ENCODE measurements at regions not wholly inside any gene's neighbourhood (a gene's known extent, or its start where the extent isn't known, plus 50 kb on each side); places are given as distances from the start of the nearest gene placed in this dataset.

GRCh38 chr7:35398518-35398917 lies 144.6 kb upstream of the TBX20 start:
- Histone ChIP-seq H3K36me3 (ENCODE audit: control insufficient read depth, insufficient read depth, low read length) (no peaks in the 10 kb centered on the region), H3K9me3 (replicated peaks; ENCODE audit: control insufficient read depth, low read depth, low read length) (no peaks in the 10 kb centered on the region), H3K27me3 (ENCODE audit: control insufficient read depth, insufficient read depth, low read length) (no peaks in the 10 kb centered on the region), H3K4me1 (ENCODE audit: control insufficient read depth, insufficient read depth, low read length) (no peaks in the 10 kb centered on the region), H3K4me3 (ENCODE audit: low read length) (no peak overlapping the region), H3K27ac (ENCODE audit: low read length) (no peak overlapping the region)
- 63% methylated on average over 4 of the region's 4 CpGs for WGBS (ENCODE audit: insufficient coverage)
- no peak for DNase-seq

GRCh38 chr7:35390146-35390545 lies 136.2 kb upstream of the TBX20 start:
- H3K4me3 ChIP-seq (ENCODE audit: low read length): no peak overlapping the region
- no peaks in the 10 kb centered on the region for H3K9me3 ChIP-seq (replicated peaks; ENCODE audit: control insufficient read depth, low read depth, low read length)
- H3K36me3 ChIP-seq (ENCODE audit: control insufficient read depth, insufficient read depth, low read length): no peaks in the 10 kb centered on the region
- H3K4me1 ChIP-seq (ENCODE audit: control insufficient read depth, insufficient read depth, low read length): no peaks in the 10 kb centered on the region
- DNase-seq: no peak
- WGBS (ENCODE audit: insufficient coverage): 59% methylated on average over 3 of the region's 5 CpGs
- H3K27ac ChIP-seq (ENCODE audit: low read length): no peak overlapping the region
- no peaks in the 10 kb centered on the region for H3K27me3 ChIP-seq (ENCODE audit: control insufficient read depth, insufficient read depth, low read length)

GRCh38 chr7:35389636-35390035 lies 135.7 kb upstream of the TBX20 start:
- H3K4me1 ChIP-seq (ENCODE audit: control insufficient read depth, insufficient read depth, low read length): no peaks in the 10 kb centered on the region
- no peaks in the 10 kb centered on the region for H3K27me3 ChIP-seq (ENCODE audit: control insufficient read depth, insufficient read depth, low read length)
- WGBS (ENCODE audit: insufficient coverage): 80% methylated on average over 1 of the region's 3 CpGs
- H3K4me3 ChIP-seq (ENCODE audit: low read length): no peak overlapping the region
- no peaks in the 10 kb centered on the region for H3K36me3 ChIP-seq (ENCODE audit: control insufficient read depth, insufficient read depth, low read length)
- no peak for DNase-seq
- H3K9me3 ChIP-seq (replicated peaks; ENCODE audit: control insufficient read depth, low read depth, low read length): no peaks in the 10 kb centered on the region
- no peak overlapping the region for H3K27ac ChIP-seq (ENCODE audit: low read length)

- DNase-seq: no peak
- Histone ChIP-seq H3K4me3 (ENCODE audit: low read length) (no peak overlapping the region), H3K27me3 (ENCODE audit: control insufficient read depth, insufficient read depth, low read length) (no peaks in the 10 kb centered on the region), H3K9me3 (replicated peaks; ENCODE audit: control insufficient read depth, low read depth, low read length) (no peaks in the 10 kb centered on the region), H3K4me1 (ENCODE audit: control insufficient read depth, insufficient read depth, low read length) (no peaks in the 10 kb centered on the region), H3K27ac (ENCODE audit: low read length) (no peak overlapping the region), H3K36me3 (ENCODE audit: control insufficient read depth, insufficient read depth, low read length) (no peaks in the 10 kb centered on the region)
- WGBS (ENCODE audit: insufficient coverage): 59% methylated on average over 3 of the region's 12 CpGs
Observed at GRCh38 chr7:35386816-35387706, 133.2 kb upstream of the TBX20 start.

- Histone ChIP-seq H3K9me3 (replicated peaks; ENCODE audit: control insufficient read depth, low read depth, low read length) (no peaks in the 10 kb centered on the region), H3K4me1 (ENCODE audit: control insufficient read depth, insufficient read depth, low read length) (no peaks in the 10 kb centered on the region), H3K27ac (ENCODE audit: low read length) (no peak overlapping the region), H3K36me3 (ENCODE audit: control insufficient read depth, insufficient read depth, low read length) (no peaks in the 10 kb centered on the region), H3K27me3 (ENCODE audit: control insufficient read depth, insufficient read depth, low read length) (no peaks in the 10 kb centered on the region), H3K4me3 (ENCODE audit: low read length) (no peak overlapping the region)
- 87% methylated on average over 4 of the region's 8 CpGs for WGBS (ENCODE audit: insufficient coverage)
- DNase-seq: no peak
Observed at GRCh38 chr7:35386082-35386815, 132.3 kb upstream of the TBX20 start.

GRCh38 chr7:35384761-35385700 lies 131.1 kb upstream of the TBX20 start:
- no peaks in the 10 kb centered on the region for H3K4me1 ChIP-seq (ENCODE audit: control insufficient read depth, insufficient read depth, low read length)
- DNase-seq: no peak
- H3K9me3 ChIP-seq (replicated peaks; ENCODE audit: control insufficient read depth, low read depth, low read length): no peaks in the 10 kb centered on the region
- H3K27me3 ChIP-seq (ENCODE audit: control insufficient read depth, insufficient read depth, low read length): no peaks in the 10 kb centered on the region
- WGBS (ENCODE audit: insufficient coverage): 77% methylated on average over 9 of the region's 10 CpGs
- no peak overlapping the region for H3K4me3 ChIP-seq (ENCODE audit: low read length)
- no peak overlapping the region for H3K27ac ChIP-seq (ENCODE audit: low read length)
- no peaks in the 10 kb centered on the region for H3K36me3 ChIP-seq (ENCODE audit: control insufficient read depth, insufficient read depth, low read length)

GRCh38 chr7:35380739-35381224 lies 126.9 kb upstream of the TBX20 start:
- DNase-seq: peak; percentile 15
- Histone ChIP-seq H3K27ac (ENCODE audit: low read length) (no peak overlapping the region), H3K4me1 (ENCODE audit: control insufficient read depth, insufficient read depth, low read length) (no peaks in the 10 kb centered on the region), H3K4me3 (ENCODE audit: low read length) (no peak overlapping the region), H3K9me3 (replicated peaks; ENCODE audit: control insufficient read depth, low read depth, low read length) (no peaks in the 10 kb centered on the region), H3K27me3 (ENCODE audit: control insufficient read depth, insufficient read depth, low read length) (no peaks in the 10 kb centered on the region), H3K36me3 (ENCODE audit: control insufficient read depth, insufficient read depth, low read length) (no peaks in the 10 kb centered on the region)
- WGBS (ENCODE audit: insufficient coverage): 85% methylated on average over 3 of the region's 6 CpGs

- no peak overlapping the region for H3K27ac ChIP-seq (ENCODE audit: low read length)
- H3K27me3 ChIP-seq (ENCODE audit: control insufficient read depth, insufficient read depth, low read length): no peaks in the 10 kb centered on the region
- H3K4me1 ChIP-seq (ENCODE audit: control insufficient read depth, insufficient read depth, low read length): no peaks in the 10 kb centered on the region
- no peaks in the 10 kb centered on the region for H3K9me3 ChIP-seq (replicated peaks; ENCODE audit: control insufficient read depth, low read depth, low read length)
- no peak overlapping the region for H3K4me3 ChIP-seq (ENCODE audit: low read length)
- DNase-seq: peak; percentile 30
- H3K36me3 ChIP-seq (ENCODE audit: control insufficient read depth, insufficient read depth, low read length): no peaks in the 10 kb centered on the region
- WGBS (ENCODE audit: insufficient coverage): 56% methylated on average over 2 of the region's 3 CpGs
Observed at GRCh38 chr7:35379481-35379880, 125.6 kb upstream of the TBX20 start.

GRCh38 chr7:35375516-35375915 lies 121.6 kb upstream of the TBX20 start:
- H3K4me3 ChIP-seq (ENCODE audit: low read length): no peak overlapping the region
- H3K27ac ChIP-seq (ENCODE audit: low read length): no peak overlapping the region
- H3K36me3 ChIP-seq (ENCODE audit: control insufficient read depth, insufficient read depth, low read length): no peaks in the 10 kb centered on the region
- H3K9me3 ChIP-seq (replicated peaks; ENCODE audit: control insufficient read depth, low read depth, low read length): no peaks in the 10 kb centered on the region
- H3K4me1 ChIP-seq (ENCODE audit: control insufficient read depth, insufficient read depth, low read length): no peaks in the 10 kb centered on the region
- DNase-seq: no peak
- no peaks in the 10 kb centered on the region for H3K27me3 ChIP-seq (ENCODE audit: control insufficient read depth, insufficient read depth, low read length)
- WGBS (ENCODE audit: insufficient coverage): no CpG with 5 or more reads among the region's 5 CpGs
